PC-3 (cell line): ENCODE measurements at regions not wholly inside any gene's neighbourhood (a gene's known extent, or its start where the extent isn't known, plus 50 kb on each side); places are given as distances from the start of the nearest gene placed in this dataset.

Experiments
- ATAC-seq: fragments of 200-7000 bp; cut with Tn5 transposase; 2 replicates; pipeline ENCODE4 v1.9.1; 2020; ENCODE audit warnings: mild to moderate bottlenecking, moderate library complexity
- BruUV-seq: library from RNA; stranded (reverse); fragments of 400-500 nt; replicated peaks from 2 replicates; lab custom pipeline; 2021; lab: Mats Ljungman, UMichigan
- CTCF ChIA-PET: fragments of 300-600 bp; sonication (Branson Sonifier 250); formaldehyde crosslinking; loops from one replicate; lab custom pipeline; 2022; ENCODE audit warnings: antibody characterized with exemption; lab: Charles Lee
- POLR2A ChIA-PET: fragments of 300-600 bp; sonication (Branson Sonifier 250); formaldehyde crosslinking; loops from one replicate; lab custom pipeline; 2022; ENCODE audit warnings: antibody characterized with exemption; ENCODE audit not compliant: unreplicated experiment; lab: Charles Lee
- DNase-seq: peaks from one replicate; pipeline ENCODE4 v3.0.0-alpha.2; 2015
- H2AFZ ChIP-seq: fragments of 300-600 bp; sonication (generic); 2 replicates; pipeline ENCODE4 v1.6.0; 2016; ENCODE audit warnings: antibody characterized with exemption, low read length
- H3F3A ChIP-seq: fragments of 300-600 bp; sonication (generic); one replicate; pipeline ENCODE4 v1.6.0; 2017; ENCODE audit warnings: antibody characterized with exemption, low read length, control low read depth, mild to moderate bottlenecking; ENCODE audit not compliant: unreplicated experiment
- H3K27ac ChIP-seq: fragments of 300-600 bp; sonication (generic); 2 replicates; pipeline ENCODE4 v1.5.1; 2016; ENCODE audit warnings: mild to moderate bottlenecking, low read length
- H3K27me3 ChIP-seq: fragments of 300-600 bp; sonication (generic); 2 replicates; pipeline ENCODE4 v1.6.1; 2016; ENCODE audit warnings: low read length, mixed read lengths
- H3K36me3 ChIP-seq: fragments of 300-600 bp; sonication (generic); 2 replicates; pipeline ENCODE4 v1.6.1; 2016; ENCODE audit warnings: low read depth, mixed run types, low read length, mixed read lengths
- H3K4me1 ChIP-seq: fragments of 300-600 bp; sonication (generic); 2 replicates; pipeline ENCODE4 v1.5.1; 2016; ENCODE audit warnings: low read length; ENCODE audit not compliant: insufficient read depth
- H3K4me2 ChIP-seq: fragments of 300-600 bp; sonication (generic); 2 replicates; pipeline ENCODE4 v1.6.0; 2016; ENCODE audit warnings: low read length
- H3K4me3 ChIP-seq: fragments of 300-600 bp; sonication (generic); 2 replicates; pipeline ENCODE4 v1.5.1; 2016; ENCODE audit warnings: mild to moderate bottlenecking, low read length, mixed read lengths
- H3K79me2 ChIP-seq: fragments of 300-600 bp; sonication (generic); 2 replicates; pipeline ENCODE4 v1.6.1; 2017; ENCODE audit warnings: low read length, mixed read lengths
- H3K9ac ChIP-seq: fragments of 300-600 bp; sonication (generic); 2 replicates; pipeline ENCODE4 v1.6.0; 2016; ENCODE audit warnings: mild to moderate bottlenecking, low read length
- H3K9me2 ChIP-seq: fragments of 300-600 bp; sonication (generic); replicated peaks from 2 replicates; pipeline ENCODE4 v1.6.1; 2016; ENCODE audit warnings: mixed run types, low read length, mixed read lengths
- H3K9me3 ChIP-seq: fragments of 300-600 bp; sonication (generic); 2 replicates; pipeline ENCODE4 v1.6.1; 2016; ENCODE audit warnings: low read length, mixed read lengths
- H4K20me1 ChIP-seq: fragments of 300-600 bp; sonication (generic); 2 replicates; pipeline ENCODE4 v1.6.1; 2016; ENCODE audit warnings: low read length, mixed read lengths
- EZH2 ChIP-seq: fragments of 300-600 bp; sonication (generic); IDR thresholded peaks from one replicate; pipeline ENCODE4 v1.6.1; 2017; ENCODE audit warnings: antibody characterized with exemption, mild to moderate bottlenecking, low read length; ENCODE audit not compliant: unreplicated experiment
- EZH2phosphoT487 ChIP-seq: fragments of 300-600 bp; sonication (generic); IDR thresholded peaks from 2 replicates; pipeline ENCODE4 v1.6.1; 2018; ENCODE audit warnings: mild to moderate bottlenecking, antibody characterized with exemption, low read length, borderline replicate concordance
- intact Hi-C: fragments of 100-400 bp; cut with micrococcal nuclease; formaldehyde crosslinking; loops from 2 replicates; pipeline ENCODE4 v1.9.0; 2023
- TF ChIP-seq, protein P1 (sequence below): fragments of 300-600 bp; sonication (generic); conservative IDR thresholded peaks from 2 replicates; pipeline ENCODE4 v1.5.1; 2017; ENCODE audit warnings: antibody characterized with exemption, low read depth, mild to moderate bottlenecking, low read length

DNA sequence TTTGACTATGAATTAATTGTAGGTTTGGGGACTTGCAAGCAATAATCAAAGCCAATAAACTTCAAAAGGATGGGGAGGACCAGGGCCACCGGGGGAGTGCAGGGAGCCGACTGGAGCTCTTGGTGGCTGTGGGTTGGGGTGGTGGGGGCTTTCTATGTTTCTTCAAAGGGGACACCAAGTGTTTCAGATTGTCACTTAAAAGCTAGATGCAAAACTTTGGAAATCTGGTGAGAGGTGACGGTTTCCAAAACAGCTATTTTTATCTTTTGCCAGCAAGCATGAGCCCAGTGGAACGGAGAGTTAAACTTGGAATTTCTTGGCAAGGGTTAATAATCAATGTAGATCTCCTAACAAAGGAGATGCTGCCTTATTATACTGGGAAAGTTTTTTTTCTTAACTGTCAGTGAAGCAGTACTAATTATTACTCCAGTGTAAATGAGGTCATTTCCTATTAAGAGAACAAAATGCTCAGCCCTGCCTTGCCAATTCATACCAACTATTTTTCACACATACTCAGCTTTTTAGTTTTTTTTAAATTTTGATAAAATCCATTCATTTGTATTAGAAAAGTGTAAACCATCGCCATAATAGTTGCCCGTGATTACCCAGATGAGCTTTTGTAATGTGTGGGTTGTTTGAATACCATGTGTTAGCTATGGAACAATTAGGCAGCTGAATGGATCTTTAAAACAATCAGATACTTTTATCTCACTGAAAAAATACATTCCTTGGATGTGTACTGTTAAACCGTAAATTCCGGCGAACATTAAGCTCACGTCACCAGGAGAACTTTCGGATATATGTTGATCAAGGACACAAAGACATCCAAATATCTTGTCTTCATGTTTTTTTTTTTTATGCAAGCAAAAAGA is 95.9 kb upstream of the ZNF536 start:
- 0 out of 2 replicates have a peak, but pooled peaks cover 9% of the 10 kb centered on the region for H3K27me3 ChIP-seq
- no peak for DNase-seq

DNA sequence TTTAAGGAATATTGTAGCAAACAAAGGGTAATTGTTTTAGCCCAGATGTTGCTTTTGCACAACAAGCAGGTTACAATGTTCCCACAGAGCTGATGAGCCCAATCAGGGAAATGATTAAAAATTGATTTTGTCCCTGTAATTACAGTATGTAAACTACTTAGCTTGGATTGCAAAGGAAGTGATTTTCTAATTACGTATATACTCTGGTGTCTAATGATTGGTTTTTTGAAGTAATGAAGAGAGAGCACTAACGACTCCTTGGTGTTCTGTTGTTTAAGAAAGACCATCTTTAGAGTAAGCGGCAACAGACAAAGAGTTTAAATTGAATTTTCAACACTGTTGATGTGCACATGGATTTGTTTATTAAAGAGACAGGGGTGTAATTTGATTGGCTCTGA is 95.3 kb upstream of the ZNF536 start:
- Histone ChIP-seq H3K9ac (no peak overlapping the region), H3K27ac (no peak overlapping the region), H3K79me2 (no peaks in the 10 kb centered on the region), H3F3A (no peaks in the 10 kb centered on the region), H3K27me3 (0 out of 2 replicates have a peak, but pooled peaks cover 9% of the 10 kb centered on the region), H3K4me3 (no peak overlapping the region), H3K4me2 (no peak overlapping the region), H2AFZ (no peak overlapping the region), H4K20me1 (no peaks in the 10 kb centered on the region), H3K9me2 (no peaks in the 10 kb centered on the region), H3K36me3 (no peaks in the 10 kb centered on the region), H3K4me1 (no peaks in the 10 kb centered on the region), H3K9me3 (no peaks in the 10 kb centered on the region)
- no peak for DNase-seq
- TF ChIP-seq, protein P1, sequence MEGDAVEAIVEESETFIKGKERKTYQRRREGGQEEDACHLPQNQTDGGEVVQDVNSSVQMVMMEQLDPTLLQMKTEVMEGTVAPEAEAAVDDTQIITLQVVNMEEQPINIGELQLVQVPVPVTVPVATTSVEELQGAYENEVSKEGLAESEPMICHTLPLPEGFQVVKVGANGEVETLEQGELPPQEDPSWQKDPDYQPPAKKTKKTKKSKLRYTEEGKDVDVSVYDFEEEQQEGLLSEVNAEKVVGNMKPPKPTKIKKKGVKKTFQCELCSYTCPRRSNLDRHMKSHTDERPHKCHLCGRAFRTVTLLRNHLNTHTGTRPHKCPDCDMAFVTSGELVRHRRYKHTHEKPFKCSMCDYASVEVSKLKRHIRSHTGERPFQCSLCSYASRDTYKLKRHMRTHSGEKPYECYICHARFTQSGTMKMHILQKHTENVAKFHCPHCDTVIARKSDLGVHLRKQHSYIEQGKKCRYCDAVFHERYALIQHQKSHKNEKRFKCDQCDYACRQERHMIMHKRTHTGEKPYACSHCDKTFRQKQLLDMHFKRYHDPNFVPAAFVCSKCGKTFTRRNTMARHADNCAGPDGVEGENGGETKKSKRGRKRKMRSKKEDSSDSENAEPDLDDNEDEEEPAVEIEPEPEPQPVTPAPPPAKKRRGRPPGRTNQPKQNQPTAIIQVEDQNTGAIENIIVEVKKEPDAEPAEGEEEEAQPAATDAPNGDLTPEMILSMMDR = no peak
- no peak for TF ChIP-seq EZH2
- TF ChIP-seq EZH2phosphoT487 = no peak
- intact Hi-C loops = no loop called here
- no TSS peak for BruUV-seq
- POLR2A ChIA-PET = no interaction called here
- ATAC-seq = no peak
- CTCF ChIA-PET = no interaction called here

More for the DNA sequence above, 95.9 kb upstream of the ZNF536 start:
- Histone ChIP-seq H3K9me2 (no peaks in the 10 kb centered on the region), H3F3A (no peaks in the 10 kb centered on the region), H3K79me2 (no peaks in the 10 kb centered on the region), H3K27ac (no peak overlapping the region), H3K9ac (no peak overlapping the region), H3K36me3 (no peaks in the 10 kb centered on the region), H3K4me1 (no peaks in the 10 kb centered on the region), H4K20me1 (no peaks in the 10 kb centered on the region), H3K9me3 (no peaks in the 10 kb centered on the region), H2AFZ (no peak overlapping the region), H3K4me3 (no peak overlapping the region), H3K4me2 (no peak overlapping the region)
- no peak for TF ChIP-seq EZH2phosphoT487
- TF ChIP-seq, protein P1 = no peak
- ATAC-seq = no peak
- intact Hi-C loops = no loop called here
- POLR2A ChIA-PET = no interaction called here
- no TSS peak for BruUV-seq
- CTCF ChIA-PET = no interaction called here
